Stimulated activated CD4-positive, alpha-beta T cell treated with anti-CD3 and anti-CD28 coated beads, TNF-alpha, amount 100 ng/mL, for 1 hour (primary cell): ENCODE measurements at regions not wholly inside any gene's neighbourhood (a gene's known extent, or its start where the extent isn't known, plus 50 kb on each side); places are given as distances from the start of the nearest gene placed in this dataset.

Source experiments
- DNase-seq, 3 donors: peaks; one replicate each; pipeline ENCODE4 v3.0.0-alpha.2; 2020; ENCODE audit warnings: low read depth in 3 of 3, low spot score in 1 of 3

- DNase-seq: no peak
Observed at GRCh38 chr1:193348769-193349535, 162.5 kb upstream of the B3GALT2 start.

DNA sequence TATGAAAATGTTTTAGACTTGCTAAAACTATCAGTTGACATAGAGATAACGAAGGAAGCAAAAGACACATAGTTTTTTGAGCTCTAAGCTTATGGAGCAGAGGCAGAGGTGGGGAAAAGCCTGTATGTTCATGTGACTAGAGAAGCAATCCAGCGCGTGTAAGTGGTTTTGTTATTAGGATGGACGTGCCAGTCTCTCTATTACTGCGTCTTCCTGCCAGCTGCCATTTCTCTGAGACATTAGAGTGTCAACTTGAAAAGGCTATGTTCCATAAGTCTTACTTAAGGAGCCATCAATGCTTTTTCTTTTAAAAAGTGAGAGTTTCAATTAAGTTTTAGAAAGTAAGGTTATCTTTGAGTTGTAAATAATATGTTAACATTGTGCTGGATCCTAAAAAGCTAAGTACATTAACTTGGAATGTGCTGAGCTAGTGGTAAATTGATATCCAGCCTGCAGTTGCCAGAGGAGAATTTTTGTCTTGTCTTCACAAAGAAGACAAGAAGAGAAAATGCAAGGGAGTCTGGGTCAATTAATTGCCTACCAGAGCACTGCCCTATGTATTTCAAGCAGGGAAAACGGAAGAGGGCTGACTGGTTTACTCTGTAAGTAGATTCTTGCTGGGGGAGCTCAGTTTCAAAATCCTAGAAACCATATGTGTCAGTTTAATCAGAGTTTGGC, 161.8 kb upstream of the B3GALT2 start:
- no peak for DNase-seq

DNA sequence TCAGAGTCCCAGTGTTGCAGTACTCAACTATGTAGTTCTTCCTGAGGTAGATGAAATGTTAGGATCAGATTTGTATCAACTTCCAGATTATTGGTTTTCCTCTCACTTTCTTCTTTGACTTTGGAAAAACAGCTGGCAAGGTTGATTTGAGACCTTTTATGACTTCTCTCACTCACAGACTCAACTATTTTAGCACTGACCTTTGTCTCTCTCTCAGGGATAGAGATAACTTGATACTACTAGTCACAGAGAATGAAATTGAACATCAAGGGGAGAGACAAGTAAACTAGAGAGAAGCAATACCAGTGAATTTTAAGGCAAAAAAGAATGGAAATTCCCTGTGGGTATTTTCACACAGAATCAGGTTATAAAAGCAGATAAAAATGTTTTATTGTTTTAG, 159.7 kb upstream of the B3GALT2 start:
- no peak for DNase-seq

- DNase-seq: no peak
Observed at GRCh38 chr1:193342811-193343210, 156.4 kb upstream of the B3GALT2 start.

DNA sequence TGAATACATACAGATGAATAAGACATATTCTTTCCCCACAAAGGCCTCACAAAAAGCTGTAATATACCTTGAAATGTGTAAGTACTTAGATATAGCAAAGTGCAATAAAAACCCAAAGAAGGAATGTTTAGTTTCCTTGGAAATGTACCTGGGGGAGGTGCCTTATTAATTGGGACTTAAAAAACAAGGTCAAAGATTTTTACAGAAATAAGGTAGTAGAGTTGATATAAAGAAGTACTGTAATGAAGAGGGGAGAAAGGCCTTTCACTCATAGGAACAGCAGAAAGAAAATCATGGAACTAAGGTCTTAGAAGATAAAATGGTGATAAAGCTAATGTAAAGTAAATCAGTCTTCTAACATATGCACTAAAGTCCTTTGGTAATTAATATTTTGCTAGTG, 153.9 kb upstream of the B3GALT2 start:
- DNase-seq: no peak

DNA sequence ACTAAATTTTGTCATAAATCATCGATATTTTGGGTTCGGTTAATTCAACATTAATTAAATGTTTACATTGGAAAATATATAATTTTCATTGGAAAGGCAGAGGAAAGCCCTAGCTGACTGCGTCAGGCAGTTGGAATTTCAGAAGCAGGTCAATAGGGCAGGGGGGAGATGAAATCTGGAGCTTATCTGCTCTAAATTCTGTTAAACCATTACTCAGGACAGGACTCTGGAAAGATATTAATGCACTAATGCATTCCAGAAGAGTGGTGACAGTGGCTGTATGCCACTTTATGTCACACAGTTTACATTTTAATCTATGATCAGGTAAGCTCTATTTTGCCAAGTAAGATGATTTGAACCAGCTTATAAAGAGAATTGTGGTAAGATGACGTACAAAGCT, 153.0 kb upstream of the B3GALT2 start:
- DNase-seq: no peak

GRCh38 chr1:193338194-193338593, 151.8 kb upstream of the B3GALT2 start:
- DNase-seq: no peak

GRCh38 chr1:193335806-193336428, 149.5 kb upstream of the B3GALT2 start:
- DNase-seq: no peak

GRCh38 chr1:193333166-193333565, 146.8 kb upstream of the B3GALT2 start:
- DNase-seq: no peak

GRCh38 chr1:193326296-193326695, 139.9 kb upstream of the B3GALT2 start:
- DNase-seq: no peak

- DNase-seq: no peak
Observed at GRCh38 chr1:193325771-193326170, 139.4 kb upstream of the B3GALT2 start.

GRCh38 chr1:193325042-193325441, 138.6 kb upstream of the B3GALT2 start:
- no peak for DNase-seq

DNA sequence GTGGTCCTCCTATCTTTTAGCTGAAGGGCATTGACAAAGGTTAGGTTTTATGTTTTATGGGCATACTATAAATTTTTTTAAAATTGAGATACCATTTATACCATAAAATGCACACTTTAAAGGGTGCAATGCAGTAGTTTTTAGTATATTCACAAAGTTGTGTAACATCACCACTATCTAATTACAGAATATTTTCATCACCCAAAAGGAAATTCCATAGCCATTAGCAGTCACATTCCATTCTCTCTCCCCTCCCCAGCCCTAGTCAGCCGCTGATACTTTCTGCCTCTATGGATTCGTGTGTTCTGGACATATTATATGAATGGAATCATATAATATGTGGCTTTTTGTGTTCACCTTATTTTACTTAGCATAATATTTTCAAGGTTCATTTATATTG, 135.8 kb upstream of the B3GALT2 start:
- no peak for DNase-seq

GRCh38 chr1:193321242-193321840, 134.9 kb upstream of the B3GALT2 start:
- DNase-seq: no peak

- DNase-seq: no peak
Observed at GRCh38 chr1:193320270-193320669, 133.9 kb upstream of the B3GALT2 start.

- DNase-seq: no peak
Observed at GRCh38 chr1:193318347-193318746, 131.9 kb upstream of the B3GALT2 start.

DNA sequence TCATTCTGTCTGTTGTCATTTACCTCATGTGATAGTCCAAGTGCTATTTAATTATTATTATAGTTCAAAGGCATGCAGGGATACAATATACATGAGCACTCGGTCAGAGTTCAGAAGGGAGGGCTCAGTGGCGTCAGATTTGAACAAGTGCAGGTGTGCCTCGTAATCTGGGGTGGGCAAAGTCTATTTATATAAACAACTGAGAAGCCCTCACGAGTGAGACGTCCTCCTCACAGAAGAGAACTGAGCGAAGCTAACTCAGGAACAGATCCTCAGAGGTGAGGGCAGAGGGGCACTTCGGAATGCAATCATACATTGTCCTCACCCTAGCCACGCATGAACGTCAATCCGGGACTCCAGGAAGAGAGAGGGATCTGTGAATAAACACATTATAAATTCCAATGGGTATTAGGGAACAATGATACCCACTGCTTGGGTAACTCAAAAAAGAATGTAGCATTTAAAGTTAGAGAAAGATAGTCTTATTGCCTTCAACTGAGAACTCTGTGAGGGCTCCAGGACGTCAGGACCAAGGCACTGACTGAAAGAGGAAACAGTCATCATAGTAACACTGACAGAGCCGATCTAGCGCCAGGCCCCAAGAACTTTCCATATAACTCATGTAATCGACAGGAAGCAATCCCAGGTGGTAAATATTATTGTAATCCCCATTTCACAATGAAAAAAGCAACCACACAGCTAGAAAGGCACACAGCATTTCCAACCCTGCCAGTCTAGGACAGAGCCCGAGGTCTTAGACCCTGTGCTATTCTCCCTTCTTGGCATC, 127.1 kb upstream of the B3GALT2 start:
- no peak for DNase-seq

DNA sequence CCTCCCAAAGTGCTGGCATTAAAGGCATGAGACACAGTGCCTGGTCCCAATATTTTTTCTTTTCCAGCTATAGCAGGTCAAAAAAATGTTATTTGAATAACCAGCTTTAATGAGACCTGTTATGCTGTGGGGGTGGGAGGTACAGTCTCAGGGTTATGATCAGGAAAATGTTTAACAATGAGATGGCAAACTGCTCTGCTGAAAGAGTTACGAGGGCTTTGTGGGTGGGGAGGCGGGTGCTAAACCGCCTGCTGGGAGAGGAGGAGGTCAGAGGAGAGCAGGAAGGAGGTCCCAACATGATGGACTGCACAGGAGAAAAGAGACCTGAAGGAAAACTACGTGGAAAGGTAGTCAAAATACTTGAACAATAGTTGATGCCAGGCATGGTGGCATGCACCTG, 126.0 kb upstream of the B3GALT2 start:
- no peak for DNase-seq

- DNase-seq: no peak
Observed at GRCh38 chr1:193311226-193311948, 125.0 kb upstream of the B3GALT2 start.

DNA sequence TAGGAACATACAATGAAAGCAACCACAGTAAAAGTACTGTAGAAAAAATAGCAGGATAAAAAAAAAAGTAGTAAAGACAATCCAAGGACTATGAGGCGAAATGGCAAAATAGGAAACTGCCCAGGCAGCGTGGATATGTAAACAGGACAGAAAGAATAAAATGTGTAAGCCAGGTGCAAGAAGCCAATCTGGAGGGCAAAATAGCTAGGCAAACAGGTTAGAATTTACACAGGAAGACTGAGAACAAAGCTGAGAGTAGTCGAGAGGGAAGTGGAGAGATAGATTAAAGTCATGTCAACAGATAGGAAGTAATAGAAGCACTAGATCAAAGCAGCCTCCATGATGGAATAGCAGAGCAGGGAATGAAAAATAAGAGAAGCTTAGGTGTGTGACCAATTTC, 124.2 kb upstream of the B3GALT2 start:
- no peak for DNase-seq
